Activated naive CD4-positive, alpha-beta T cell treated with anti-CD3 and anti-CD28 coated beads, Interleukin-2, amount 50 U/mL, for 72 hours (primary cell): ENCODE measurements at regions not wholly inside any gene's neighbourhood (a gene's known extent, or its start where the extent isn't known, plus 50 kb on each side); places are given as distances from the start of the nearest gene placed in this dataset.

Source experiments
- ATAC-seq, 2 donors: fragments of 150-1000 bp; cut with Tn5 transposase; 2 replicates each; pipeline ENCODE4 v1.10.0; 2021; ENCODE audit warnings: mild to moderate bottlenecking in 2 of 2, moderate library complexity in 2 of 2
- DNase-seq, 2 donors: peaks; one replicate each; pipeline ENCODE4 v3.0.0; 2021 to 2022; ENCODE audit warnings: low spot score in 2 of 2
- H3K27ac Mint-ChIP-seq, 2 donors: one replicate each; pipeline ENCODE4 v1.8.0; 2022; ENCODE audit warnings: mild to moderate bottlenecking in 2 of 2, mixed read lengths in 2 of 2
- H3K36me3 Mint-ChIP-seq, 2 donors: one replicate each; pipeline ENCODE4 v1.8.0; 2022; ENCODE audit warnings: mixed read lengths in 2 of 2
- H3K9me3 Mint-ChIP-seq, 2 donors: one replicate each; pipeline ENCODE4 v1.8.0; 2022; ENCODE audit warnings: mixed read lengths in 2 of 2

GRCh38 chrX:39816871-39817731 lies 280.7 kb downstream of the BCOR start:
- DNase-seq (no peak), ATAC-seq (peak; percentile 60 to 78)
- H3K9me3 Mint-ChIP-seq: no peaks in the 10 kb centered on the region
- no peaks in the 10 kb centered on the region for H3K36me3 Mint-ChIP-seq
- H3K27ac Mint-ChIP-seq: peak overlapping the region; percentile 72 to 82

GRCh38 chrX:39817754-39818470 lies 279.8 kb downstream of the BCOR start:
- Mint-ChIP-seq H3K27ac (no peak overlapping the region), H3K36me3 (peaks cover 0 to under 1% of the 10 kb centered on the region in 2 donors), H3K9me3 (no peaks in the 10 kb centered on the region)
- no peak for ATAC-seq
- DNase-seq: no peak

GRCh38 chrX:39818750-39819149 lies 279.0 kb downstream of the BCOR start:
- H3K9me3 Mint-ChIP-seq: no peaks in the 10 kb centered on the region
- H3K27ac Mint-ChIP-seq: no peak overlapping the region
- DNase-seq: no peak
- peaks cover 0 to 5% of the 10 kb centered on the region in 2 donors for H3K36me3 Mint-ChIP-seq
- ATAC-seq: no peak

GRCh38 chrX:39819921-39820849 lies 277.6 kb downstream of the BCOR start:
- DNase-seq: no peak
- Mint-ChIP-seq H3K36me3 (peaks cover 0 to 5% of the 10 kb centered on the region in 2 donors), H3K9me3 (no peaks in the 10 kb centered on the region), H3K27ac (no peak overlapping the region)
- no peak for ATAC-seq

GRCh38 chrX:39820938-39821708 lies 276.6 kb downstream of the BCOR start:
- Mint-ChIP-seq H3K27ac (no peak overlapping the region), H3K9me3 (no peaks in the 10 kb centered on the region), H3K36me3 (peaks cover 0 to 5% of the 10 kb centered on the region in 2 donors)
- DNase-seq (no peak), ATAC-seq (peak in 1 of 2 donors; percentile 50)

GRCh38 chrX:39821709-39822095 lies 276.1 kb downstream of the BCOR start:
- DNase-seq (no peak), ATAC-seq (no peak)
- H3K36me3 Mint-ChIP-seq: peaks cover 0 to 5% of the 10 kb centered on the region in 2 donors
- H3K9me3 Mint-ChIP-seq: no peaks in the 10 kb centered on the region
- H3K27ac Mint-ChIP-seq: no peak overlapping the region

GRCh38 chrX:39822133-39822748 lies 275.5 kb downstream of the BCOR start:
- ATAC-seq (no peak), DNase-seq (no peak)
- Mint-ChIP-seq H3K36me3 (peaks cover 0 to 5% of the 10 kb centered on the region in 2 donors), H3K27ac (no peak overlapping the region), H3K9me3 (no peaks in the 10 kb centered on the region)

- H3K27ac Mint-ChIP-seq: no peak overlapping the region
- no peaks in the 10 kb centered on the region for H3K9me3 Mint-ChIP-seq
- ATAC-seq: no peak
- peaks cover 0 to 5% of the 10 kb centered on the region in 2 donors for H3K36me3 Mint-ChIP-seq
- no peak for DNase-seq
These were observed 274.3 kb downstream of the BCOR start for GRCh38 chrX:39823424-39823823.

GRCh38 chrX:39823854-39824253 lies 273.9 kb downstream of the BCOR start:
- H3K9me3 Mint-ChIP-seq: no peaks in the 10 kb centered on the region
- peak overlapping the region in 1 of 2 donors; percentile 58 for H3K27ac Mint-ChIP-seq
- ATAC-seq: no peak
- H3K36me3 Mint-ChIP-seq: peaks cover 0 to 5% of the 10 kb centered on the region in 2 donors
- DNase-seq: no peak

GRCh38 chrX:39826813-39827543 lies 270.8 kb downstream of the BCOR start:
- H3K36me3 Mint-ChIP-seq: peaks cover 0 to 5% of the 10 kb centered on the region in 2 donors

GRCh38 chrX:39827951-39828350 lies 269.8 kb downstream of the BCOR start:
- no peak for DNase-seq
- Mint-ChIP-seq H3K36me3 (peaks cover 0 to 4% of the 10 kb centered on the region in 2 donors), H3K27ac (no peak overlapping the region), H3K9me3 (no peaks in the 10 kb centered on the region)
- ATAC-seq: no peak

More at GRCh38 chrX:39826813-39827543, 270.8 kb downstream of the BCOR start:
- H3K27ac Mint-ChIP-seq: no peak overlapping the region
- DNase-seq (no peak), ATAC-seq (no peak)
- H3K9me3 Mint-ChIP-seq: no peaks in the 10 kb centered on the region

GRCh38 chrX:39828971-39829370 lies 268.8 kb downstream of the BCOR start:
- no peak for ATAC-seq
- no peak overlapping the region for H3K27ac Mint-ChIP-seq
- no peaks in the 10 kb centered on the region for H3K9me3 Mint-ChIP-seq
- no peak for DNase-seq
- no peaks in the 10 kb centered on the region for H3K36me3 Mint-ChIP-seq

- no peak for DNase-seq
- Mint-ChIP-seq H3K36me3 (no peaks in the 10 kb centered on the region), H3K27ac (no peak overlapping the region), H3K9me3 (no peaks in the 10 kb centered on the region)
- ATAC-seq: no peak
These were observed 267.8 kb downstream of the BCOR start for GRCh38 chrX:39829965-39830364.

GRCh38 chrX:39830414-39830813 lies 267.3 kb downstream of the BCOR start:
- ATAC-seq (no peak), DNase-seq (no peak)
- Mint-ChIP-seq H3K36me3 (no peaks in the 10 kb centered on the region), H3K9me3 (no peaks in the 10 kb centered on the region), H3K27ac (no peak overlapping the region)

GRCh38 chrX:39832211-39832610 lies 265.5 kb downstream of the BCOR start:
- DNase-seq (no peak), ATAC-seq (no peak)
- no peak overlapping the region for H3K27ac Mint-ChIP-seq
- no peaks in the 10 kb centered on the region for H3K9me3 Mint-ChIP-seq
- H3K36me3 Mint-ChIP-seq: no peaks in the 10 kb centered on the region
